Glutamatergic neuron (in vitro differentiated cells): ENCODE measurements at regions not wholly inside any gene's neighbourhood (a gene's known extent, or its start where the extent isn't known, plus 50 kb on each side); places are given as distances from the start of the nearest gene placed in this dataset.
"Not testable (repeated sequence)": the region's sequence is repeated elsewhere in the genome, so short reads cannot be mapped to it uniquely, and the experiment has no call there.

Source experiments
- DNase-seq: peaks from one replicate; pipeline ENCODE4 v3.0.0; 2022
- H3K27ac Mint-ChIP-seq: one replicate; pipeline ENCODE4 v1.8.0; 2020; ENCODE audit warnings: mild to moderate bottlenecking, mixed read lengths, inconsistent platforms; ENCODE audit not compliant: unreplicated experiment
- H3K27me3 Mint-ChIP-seq: one replicate; pipeline ENCODE4 v1.8.0; 2020; ENCODE audit warnings: mild to moderate bottlenecking, moderate library complexity, mixed read lengths, inconsistent platforms; ENCODE audit not compliant: unreplicated experiment
- H3K36me3 Mint-ChIP-seq: one replicate; pipeline ENCODE4 v1.8.0; 2020; ENCODE audit warnings: mild to moderate bottlenecking, mixed read lengths, inconsistent platforms; ENCODE audit not compliant: unreplicated experiment
- H3K4me1 Mint-ChIP-seq: one replicate; pipeline ENCODE4 v1.8.0; 2020; ENCODE audit warnings: mild to moderate bottlenecking, low read depth, mixed read lengths, inconsistent platforms; ENCODE audit not compliant: unreplicated experiment
- H3K4me3 Mint-ChIP-seq: one replicate; pipeline ENCODE4 v1.8.0; 2020; ENCODE audit warnings: mild to moderate bottlenecking, mixed read lengths, inconsistent platforms; ENCODE audit not compliant: unreplicated experiment
- H3K9me3 Mint-ChIP-seq: one replicate; pipeline ENCODE4 v1.8.0; 2020; ENCODE audit warnings: mild to moderate bottlenecking, moderate library complexity, mixed read lengths, inconsistent platforms; ENCODE audit not compliant: unreplicated experiment
- CTCF ChIP-seq: fragments of 200-600 bp; sonication (generic); IDR thresholded peaks from one replicate; pipeline ENCODE4 v1.5.0; 2021; ENCODE audit not compliant: partially characterized antibody, unreplicated experiment

GRCh38 chr18:76042511-76042910, 452.5 kb downstream of the ZNF516 start:
- no peaks in the 10 kb centered on the region for H3K9me3 Mint-ChIP-seq
- H3K36me3 Mint-ChIP-seq, result no peaks in the 10 kb centered on the region
- no peak overlapping the region for H3K4me3 Mint-ChIP-seq
- no peaks in the 10 kb centered on the region for H3K4me1 Mint-ChIP-seq
- no peak for DNase-seq
- H3K27me3 Mint-ChIP-seq, result no peaks in the 10 kb centered on the region
- H3K27ac Mint-ChIP-seq, result no peak overlapping the region
- no peak for TF ChIP-seq CTCF

GRCh38 chr18:76018210-76018609, 476.8 kb downstream of the ZNF516 start:
- H3K4me1 Mint-ChIP-seq, result no peaks in the 10 kb centered on the region
- no peak for TF ChIP-seq CTCF
- peaks cover 8% of the 10 kb centered on the region for H3K36me3 Mint-ChIP-seq

GRCh38 chr18:76013057-76013456, 482.0 kb downstream of the ZNF516 start:
- Mint-ChIP-seq H3K4me1 (no peaks in the 10 kb centered on the region), H3K4me3 (no peak overlapping the region), H3K36me3 (no peaks in the 10 kb centered on the region), H3K9me3 (peaks cover 1% of the 10 kb centered on the region), H3K27me3 (no peaks in the 10 kb centered on the region), H3K27ac (no peak overlapping the region)
- TF ChIP-seq CTCF, result no peak
- no peak for DNase-seq

More at GRCh38 chr18:76018210-76018609, 476.8 kb downstream of the ZNF516 start:
- H3K4me3 Mint-ChIP-seq, result no peak overlapping the region
- peaks cover 4% of the 10 kb centered on the region for H3K9me3 Mint-ChIP-seq
- no peak overlapping the region for H3K27ac Mint-ChIP-seq
- H3K27me3 Mint-ChIP-seq, result no peaks in the 10 kb centered on the region
- no peak for DNase-seq

GRCh38 chr18:76005632-76006208, 489.3 kb downstream of the ZNF516 start:
- H3K27me3 Mint-ChIP-seq, result no peaks in the 10 kb centered on the region
- TF ChIP-seq CTCF, result no peak
- no peaks in the 10 kb centered on the region for H3K36me3 Mint-ChIP-seq
- no peak for DNase-seq
- peak overlapping the region; percentile 55 for H3K27ac Mint-ChIP-seq
- peaks cover 4% of the 10 kb centered on the region for H3K9me3 Mint-ChIP-seq
- H3K4me3 Mint-ChIP-seq, result no peak overlapping the region
- peaks cover 14% of the 10 kb centered on the region for H3K4me1 Mint-ChIP-seq

- DNase-seq, H3K4me3 Mint-ChIP-seq, H3K4me1 Mint-ChIP-seq, H3K9me3 Mint-ChIP-seq, H3K27me3 Mint-ChIP-seq: not testable (repeated sequence)
- H3K36me3 Mint-ChIP-seq, result peaks cover 21% of the 10 kb centered on the region
- H3K27ac Mint-ChIP-seq, result peak overlapping the region; percentile 73
Observed at GRCh38 chr18:75987913-75988312, 507.1 kb downstream of the ZNF516 start.
